Spinal cord (tissue), 9 donors: ENCODE measurements at regions not wholly inside any gene's neighbourhood (a gene's known extent, or its start where the extent isn't known, plus 50 kb on each side); places are given as distances from the start of the nearest gene placed in this dataset.
A peak's percentile ranks its signal among the peaks of the same experiment; 100 is the strongest.

Source experiments
- DNase-seq, 6 donors: peaks; one replicate each; pipeline versions ENCODE4 v3.0.0 to v3.0.0-alpha.2; 2013 to 2015; ENCODE audit warnings: low spot score in 6 of 6, low read depth in 4 of 6
- H3K27ac ChIP-seq: one replicate; pipeline ENCODE4 v1.5.1; 2013; ENCODE audit warnings: low read depth, low read length, control low read depth
- H3K27me3 ChIP-seq: one replicate; pipeline ENCODE4 v1.6.1; 2013; ENCODE audit warnings: low read length; ENCODE audit not compliant: control insufficient read depth, insufficient read depth
- H3K36me3 ChIP-seq: one replicate; pipeline ENCODE4 v1.6.1; 2013; ENCODE audit warnings: low read length; ENCODE audit not compliant: control insufficient read depth, insufficient read depth
- H3K4me1 ChIP-seq: one replicate; pipeline ENCODE4 v1.6.1; 2013; ENCODE audit warnings: low read length; ENCODE audit not compliant: control insufficient read depth, insufficient read depth
- H3K4me3 ChIP-seq: one replicate; pipeline ENCODE4 v1.5.1; 2013; ENCODE audit warnings: low read depth, low read length, control low read depth
- H3K9me3 ChIP-seq: one replicate; pipeline ENCODE4 v1.6.1; 2013; ENCODE audit warnings: low read length; ENCODE audit not compliant: control insufficient read depth, insufficient read depth
- WGBS: methylation state at CpG from one replicate; pipeline ENCODE4 v1.1.5; 2013; ENCODE audit warnings: missing lambda C conversion rate; ENCODE audit not compliant: insufficient coverage; 5-methylcytosine and 5-hydroxymethylcytosine counted together
- donor health status: healthy.

GRCh38 chr3:132229641-132230040, 87.6 kb upstream of the ACP3 start:
- Histone ChIP-seq H3K4me1 (no peaks in the 10 kb centered on the region), H3K27ac (no peak overlapping the region), H3K27me3 (no peaks in the 10 kb centered on the region), H3K4me3 (no peak overlapping the region), H3K36me3 (no peaks in the 10 kb centered on the region), H3K9me3 (no peaks in the 10 kb centered on the region)
- WGBS, result 93% methylated on average over 1 of the region's 2 CpGs
- DNase-seq, result no peak

- Histone ChIP-seq H3K36me3 (no peaks in the 10 kb centered on the region), H3K4me1 (no peaks in the 10 kb centered on the region), H3K9me3 (no peaks in the 10 kb centered on the region), H3K4me3 (no peak overlapping the region), H3K27me3 (no peaks in the 10 kb centered on the region), H3K27ac (no peak overlapping the region)
- 89% methylated on average over 6 of the region's 8 CpGs for WGBS
- no peak for DNase-seq
These were observed 86.8 kb upstream of the ACP3 start for GRCh38 chr3:132230156-132231000.

- no peak for DNase-seq
- H3K4me1 ChIP-seq, result no peaks in the 10 kb centered on the region
- no peak overlapping the region for H3K27ac ChIP-seq
- H3K4me3 ChIP-seq, result no peak overlapping the region
- no peaks in the 10 kb centered on the region for H3K27me3 ChIP-seq
- no peaks in the 10 kb centered on the region for H3K9me3 ChIP-seq
- no peaks in the 10 kb centered on the region for H3K36me3 ChIP-seq
These were observed 85.6 kb upstream of the ACP3 start for GRCh38 chr3:132231633-132232032.

- no peaks in the 10 kb centered on the region for H3K4me1 ChIP-seq
- H3K36me3 ChIP-seq, result no peaks in the 10 kb centered on the region
- H3K4me3 ChIP-seq, result no peak overlapping the region
- H3K27me3 ChIP-seq, result no peaks in the 10 kb centered on the region
- H3K27ac ChIP-seq, result no peak overlapping the region
- peak in 1 of 6 donors; percentile 25 for DNase-seq
- no peaks in the 10 kb centered on the region for H3K9me3 ChIP-seq
- WGBS, result no CpG with 5 or more reads among the region's 2 CpGs
These were observed 84.9 kb upstream of the ACP3 start for GRCh38 chr3:132232231-132232792.

- H3K4me1 ChIP-seq, result no peaks in the 10 kb centered on the region
- 90% methylated on average over 2 of the region's 4 CpGs for WGBS
- H3K27me3 ChIP-seq, result no peaks in the 10 kb centered on the region
- no peak overlapping the region for H3K27ac ChIP-seq
- H3K36me3 ChIP-seq, result no peaks in the 10 kb centered on the region
- no peaks in the 10 kb centered on the region for H3K9me3 ChIP-seq
- DNase-seq, result no peak
- H3K4me3 ChIP-seq, result no peak overlapping the region
These were observed 80.2 kb upstream of the ACP3 start for GRCh38 chr3:132236701-132237651.

GRCh38 chr3:132237652-132238032, 79.6 kb upstream of the ACP3 start:
- no peak overlapping the region for H3K4me3 ChIP-seq
- no peak overlapping the region for H3K27ac ChIP-seq
- H3K36me3 ChIP-seq, result no peaks in the 10 kb centered on the region
- no peak for DNase-seq
- no peaks in the 10 kb centered on the region for H3K27me3 ChIP-seq
- no peaks in the 10 kb centered on the region for H3K9me3 ChIP-seq
- no peaks in the 10 kb centered on the region for H3K4me1 ChIP-seq

GRCh38 chr3:132239587-132239986, 77.6 kb upstream of the ACP3 start:
- H3K4me1 ChIP-seq, result no peaks in the 10 kb centered on the region
- H3K27me3 ChIP-seq, result no peaks in the 10 kb centered on the region
- no peak for DNase-seq
- no peaks in the 10 kb centered on the region for H3K36me3 ChIP-seq
- H3K4me3 ChIP-seq, result no peak overlapping the region
- no peaks in the 10 kb centered on the region for H3K9me3 ChIP-seq
- H3K27ac ChIP-seq, result no peak overlapping the region

GRCh38 chr3:132241776-132242514, 75.3 kb upstream of the ACP3 start:
- Histone ChIP-seq H3K36me3 (no peaks in the 10 kb centered on the region), H3K4me3 (no peak overlapping the region), H3K27me3 (no peaks in the 10 kb centered on the region), H3K4me1 (no peaks in the 10 kb centered on the region), H3K27ac (no peak overlapping the region), H3K9me3 (no peaks in the 10 kb centered on the region)
- peak in 1 of 6 donors; percentile 28 for DNase-seq
- WGBS, result 100% methylated on average over 2 of the region's 3 CpGs

- DNase-seq, result no peak
- H3K9me3 ChIP-seq, result no peaks in the 10 kb centered on the region
- no peak overlapping the region for H3K4me3 ChIP-seq
- no peaks in the 10 kb centered on the region for H3K4me1 ChIP-seq
- H3K36me3 ChIP-seq, result no peaks in the 10 kb centered on the region
- no peaks in the 10 kb centered on the region for H3K27me3 ChIP-seq
- H3K27ac ChIP-seq, result no peak overlapping the region
- WGBS, result 71% methylated on average over 3 of the region's 3 CpGs
These were observed 74.4 kb upstream of the ACP3 start for GRCh38 chr3:132242790-132243189.
